PC-9 (cell line): ENCODE measurements at regions not wholly inside any gene's neighbourhood (a gene's known extent, or its start where the extent isn't known, plus 50 kb on each side); places are given as distances from the start of the nearest gene placed in this dataset.

ENCODE experiments used
- BruUV-seq: library from RNA; stranded (reverse); fragments of 400-500 nt; replicated peaks from 2 replicates; lab custom pipeline; 2021; lab: Mats Ljungman, UMichigan
- CTCF ChIA-PET: fragments of 300-600 bp; sonication (Branson Sonifier 250); formaldehyde crosslinking; loops from one replicate; lab custom pipeline; 2022; ENCODE audit warnings: antibody characterized with exemption; lab: Charles Lee
- POLR2A ChIA-PET: fragments of 300-600 bp; sonication (Branson Sonifier 250); formaldehyde crosslinking; loops from one replicate; lab custom pipeline; 2022; ENCODE audit warnings: antibody characterized with exemption; ENCODE audit not compliant: unreplicated experiment; lab: Charles Lee
- DNase-seq, 2 experiments: peaks; one replicate each; pipeline versions ENCODE4 v3.0.0 to v3.0.0-alpha.2; 2015 to 2022; ENCODE audit warnings: mixed read lengths in 1 of 2
- H2AFZ ChIP-seq: fragments of 200-600 bp; sonication (generic); 2 replicates; pipeline ENCODE4 v1.8.1; 2017; ENCODE audit warnings: antibody characterized with exemption
- H3F3A ChIP-seq: fragments of 200-600 bp; sonication (generic); 2 replicates; pipeline ENCODE4 v1.8.1; 2017; ENCODE audit warnings: antibody characterized with exemption, mild to moderate bottlenecking, low read depth; ENCODE audit not compliant: insufficient read depth
- H3K27ac ChIP-seq: fragments of 200-600 bp; sonication (generic); 2 replicates; pipeline ENCODE4 v1.6.1; 2016; ENCODE audit warnings: mixed run types
- H3K27me3 ChIP-seq: fragments of 200-600 bp; sonication (generic); 2 replicates; pipeline ENCODE4 v1.6.1; 2016; ENCODE audit warnings: low read depth, mixed run types; ENCODE audit not compliant: insufficient read depth
- H3K36me3 ChIP-seq: fragments of 200-600 bp; sonication (generic); 2 replicates; pipeline ENCODE4 v1.6.1; 2016; ENCODE audit warnings: low read depth, mixed run types
- H3K4me1 ChIP-seq: fragments of 200-600 bp; sonication (generic); replicated peaks from 2 replicates; pipeline ENCODE4 v1.6.1; 2016; ENCODE audit warnings: mixed run types; ENCODE audit not compliant: insufficient read depth
- H3K4me2 ChIP-seq: fragments of 200-600 bp; sonication (generic); 2 replicates; pipeline ENCODE4 v1.6.1; 2017; ENCODE audit warnings: mixed run types
- H3K4me3 ChIP-seq: fragments of 200-600 bp; sonication (generic); 2 replicates; pipeline ENCODE4 v1.6.1; 2016; ENCODE audit warnings: mixed run types
- H3K79me2 ChIP-seq: fragments of 200-600 bp; sonication (generic); 2 replicates; pipeline ENCODE4 v1.6.1; 2017; ENCODE audit warnings: low read depth, mixed run types
- H3K9me2 ChIP-seq: fragments of 200-600 bp; sonication (generic); 2 replicates; pipeline ENCODE4 v1.8.1; 2017; ENCODE audit warnings: mild to moderate bottlenecking; ENCODE audit not compliant: insufficient read depth
- H3K9me3 ChIP-seq: fragments of 200-600 bp; sonication (generic); 2 replicates; pipeline ENCODE4 v1.8.1; 2016; ENCODE audit warnings: low read depth; ENCODE audit not compliant: insufficient read depth
- H4K20me1 ChIP-seq: fragments of 200-600 bp; sonication (generic); 2 replicates; pipeline ENCODE4 v1.8.1; 2017; ENCODE audit not compliant: insufficient read depth
- EZH2 ChIP-seq: fragments of 200-600 bp; sonication (generic); IDR thresholded peaks from 2 replicates; pipeline ENCODE4 v1.8.0; 2017; ENCODE audit warnings: antibody characterized with exemption, low read depth
- intact Hi-C: fragments of 100-400 bp; cut with micrococcal nuclease; formaldehyde crosslinking; loops from one replicate; pipeline ENCODE4 v1.10.0; 2022; ENCODE audit not compliant: unreplicated experiment
- TF ChIP-seq, protein P1 (sequence below): fragments of 200-600 bp; sonication (generic); conservative IDR thresholded peaks from 2 replicates; pipeline ENCODE4 v1.6.1; 2017; ENCODE audit warnings: mixed run types, antibody characterized with exemption, mild to moderate bottlenecking, moderate library complexity

DNA sequence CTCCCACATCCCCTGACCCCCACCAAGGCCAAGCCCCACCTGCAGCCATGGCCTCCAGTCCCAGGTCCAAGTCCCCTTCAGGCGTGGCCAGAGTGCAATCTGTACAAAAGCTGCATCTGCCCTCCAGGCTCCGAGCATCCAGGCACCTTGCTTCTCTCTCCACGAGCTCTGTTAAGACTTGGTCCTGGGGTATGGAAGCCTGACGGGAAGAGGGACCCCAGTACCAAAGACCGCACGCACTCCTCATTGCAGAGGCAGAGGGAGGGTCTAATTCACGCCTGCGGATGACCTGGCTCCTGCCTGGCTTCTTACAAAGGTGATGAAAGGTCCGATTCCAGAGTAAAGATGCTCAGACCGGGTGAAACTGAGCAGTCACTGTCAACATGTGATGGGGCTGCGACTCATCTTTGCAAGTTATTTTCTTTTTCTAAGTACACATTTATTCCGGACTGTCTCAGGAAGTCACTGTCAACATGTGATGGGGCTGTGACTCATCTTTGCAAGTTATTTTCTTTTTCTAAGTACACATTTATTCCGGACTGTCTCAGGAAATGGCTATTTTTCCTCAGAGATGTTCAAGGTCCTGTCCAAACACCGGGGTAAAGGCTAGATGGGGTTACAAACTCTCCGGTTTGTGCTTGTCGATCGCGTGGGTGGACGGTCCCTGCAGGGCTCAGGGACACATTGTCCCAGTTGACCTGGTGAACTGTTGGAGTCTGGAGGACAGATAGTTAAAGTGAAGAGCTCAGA, 252.0 kb upstream of the IRX4 start:
- H3K4me3 ChIP-seq = no peak overlapping the region

DNA sequence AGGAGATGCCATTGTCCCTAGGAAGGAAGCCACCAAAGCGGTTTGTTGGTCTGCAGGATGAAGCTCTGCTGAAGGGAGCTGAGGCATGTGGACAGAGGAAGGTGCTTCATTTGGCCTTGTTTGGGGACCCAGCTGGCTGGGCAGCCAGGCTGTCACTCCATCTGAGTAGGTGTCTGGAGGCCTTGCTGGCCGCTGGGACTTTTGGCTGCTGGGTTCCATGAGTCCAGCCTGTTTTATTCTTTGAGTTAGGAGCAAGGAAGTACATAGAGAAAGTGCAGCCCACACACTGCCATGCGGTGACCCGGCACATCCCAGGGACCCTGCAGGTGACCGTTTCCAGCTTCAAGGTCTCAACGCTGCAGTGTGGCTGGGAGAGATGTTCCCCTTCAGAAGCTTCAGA, 251.2 kb upstream of the IRX4 start:
- no peak for DNase-seq
- TF ChIP-seq, protein P1, sequence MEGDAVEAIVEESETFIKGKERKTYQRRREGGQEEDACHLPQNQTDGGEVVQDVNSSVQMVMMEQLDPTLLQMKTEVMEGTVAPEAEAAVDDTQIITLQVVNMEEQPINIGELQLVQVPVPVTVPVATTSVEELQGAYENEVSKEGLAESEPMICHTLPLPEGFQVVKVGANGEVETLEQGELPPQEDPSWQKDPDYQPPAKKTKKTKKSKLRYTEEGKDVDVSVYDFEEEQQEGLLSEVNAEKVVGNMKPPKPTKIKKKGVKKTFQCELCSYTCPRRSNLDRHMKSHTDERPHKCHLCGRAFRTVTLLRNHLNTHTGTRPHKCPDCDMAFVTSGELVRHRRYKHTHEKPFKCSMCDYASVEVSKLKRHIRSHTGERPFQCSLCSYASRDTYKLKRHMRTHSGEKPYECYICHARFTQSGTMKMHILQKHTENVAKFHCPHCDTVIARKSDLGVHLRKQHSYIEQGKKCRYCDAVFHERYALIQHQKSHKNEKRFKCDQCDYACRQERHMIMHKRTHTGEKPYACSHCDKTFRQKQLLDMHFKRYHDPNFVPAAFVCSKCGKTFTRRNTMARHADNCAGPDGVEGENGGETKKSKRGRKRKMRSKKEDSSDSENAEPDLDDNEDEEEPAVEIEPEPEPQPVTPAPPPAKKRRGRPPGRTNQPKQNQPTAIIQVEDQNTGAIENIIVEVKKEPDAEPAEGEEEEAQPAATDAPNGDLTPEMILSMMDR = no peak
- no peak for TF ChIP-seq EZH2
- H3K79me2 ChIP-seq = no peaks in the 10 kb centered on the region
- H3K9me3 ChIP-seq = no peaks in the 10 kb centered on the region
- intact Hi-C loops = no loop called here
- ChIA-PET CTCF (no interaction called here), POLR2A (no interaction called here)
- H3K9me2 ChIP-seq = no peaks in the 10 kb centered on the region
- no peaks in the 10 kb centered on the region for H3K4me1 ChIP-seq
- no peak overlapping the region for H2AFZ ChIP-seq
- no peaks in the 10 kb centered on the region for H3F3A ChIP-seq
- no peak overlapping the region for H3K4me2 ChIP-seq
- H4K20me1 ChIP-seq = no peaks in the 10 kb centered on the region
- peaks cover 99% of the 10 kb centered on the region for H3K27me3 ChIP-seq
- H3K4me3 ChIP-seq = no peak overlapping the region
- H3K27ac ChIP-seq = no peak overlapping the region
- BruUV-seq = no TSS peak
- H3K36me3 ChIP-seq = no peaks in the 10 kb centered on the region

More for the DNA sequence above, 252.0 kb upstream of the IRX4 start:
- CTCF ChIA-PET = no interaction called here
- POLR2A ChIA-PET = no interaction called here
- no TSS peak for BruUV-seq
- no peak overlapping the region for H2AFZ ChIP-seq
- no peaks in the 10 kb centered on the region for H3K4me1 ChIP-seq
- H3K9me3 ChIP-seq = no peaks in the 10 kb centered on the region
- TF ChIP-seq EZH2 = no peak
- TF ChIP-seq, protein P1 = no peak
- DNase-seq = no peak
- intact Hi-C loops = no loop called here
- H3K36me3 ChIP-seq = no peaks in the 10 kb centered on the region
- H3F3A ChIP-seq = no peaks in the 10 kb centered on the region
- H3K9me2 ChIP-seq = no peaks in the 10 kb centered on the region
- H4K20me1 ChIP-seq = no peaks in the 10 kb centered on the region
- no peaks in the 10 kb centered on the region for H3K79me2 ChIP-seq
- no peak overlapping the region for H3K27ac ChIP-seq
- peaks cover 99% of the 10 kb centered on the region for H3K27me3 ChIP-seq
- no peak overlapping the region for H3K4me2 ChIP-seq

DNA sequence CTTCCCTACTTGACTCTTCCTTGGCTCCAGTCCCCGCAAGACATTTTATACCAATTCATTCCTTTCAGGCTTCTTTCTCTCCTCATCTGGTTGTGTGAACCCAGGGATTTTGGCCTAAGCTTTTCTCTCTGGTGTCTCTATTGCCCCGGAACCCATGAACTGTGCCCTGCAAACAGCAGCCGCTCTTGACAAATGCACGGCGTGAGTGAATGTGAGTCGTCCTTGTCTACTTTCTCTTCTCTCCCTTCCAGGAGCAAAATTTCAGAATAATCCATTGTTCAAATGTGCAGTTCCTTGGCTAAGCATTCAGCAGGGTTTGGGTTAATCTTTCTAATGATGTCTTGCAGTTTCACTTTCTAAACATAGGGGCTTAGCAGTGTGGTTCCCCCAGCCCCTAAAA, 250.4 kb upstream of the IRX4 start:
- no peaks in the 10 kb centered on the region for H3K79me2 ChIP-seq
- CTCF ChIA-PET = no interaction called here

More for the DNA sequence above, 250.4 kb upstream of the IRX4 start:
- Histone ChIP-seq H2AFZ (no peak overlapping the region), H3K4me2 (no peak overlapping the region), H3K4me1 (no peaks in the 10 kb centered on the region), H3F3A (no peaks in the 10 kb centered on the region), H3K9me2 (no peaks in the 10 kb centered on the region), H3K9me3 (no peaks in the 10 kb centered on the region), H3K36me3 (no peaks in the 10 kb centered on the region), H4K20me1 (no peaks in the 10 kb centered on the region), H3K4me3 (no peak overlapping the region), H3K27ac (no peak overlapping the region), H3K27me3 (peaks cover 99% of the 10 kb centered on the region)
- no TSS peak for BruUV-seq
- DNase-seq = no peak
- intact Hi-C loops = no loop called here
- POLR2A ChIA-PET = no interaction called here
- TF ChIP-seq, protein P1 = no peak
- no peak; the same call in 1 of the 2 replicates for TF ChIP-seq EZH2
